ENCODE measurements at regions not wholly inside any gene's neighbourhood (a gene's known extent, or its start where the extent isn't known, plus 50 kb on each side); places are given as distances from the start of the nearest gene placed in this dataset.

GRCh38 chr4:93960916-93961315, 132.4 kb downstream of the ATOH1 start:
- H3K4me1 Mint-ChIP-seq = no peaks in the 10 kb centered on the region
- ChIA-PET CTCF (no interaction called here), POLR2A (no interaction called here)
- H3K36me3 Mint-ChIP-seq (ENCODE audit: low read depth) = no peaks in the 10 kb centered on the region
- no peak overlapping the region for H3K27ac Mint-ChIP-seq
- no peak for DNase-seq
- H3K27me3 Mint-ChIP-seq = no peaks in the 10 kb centered on the region
- no peaks in the 10 kb centered on the region for H3K9me3 Mint-ChIP-seq
- H3K4me3 Mint-ChIP-seq = no peak overlapping the region

GRCh38 chr4:93981594-93981993, 153.0 kb downstream of the ATOH1 start:
- H3K4me3 Mint-ChIP-seq = no peak overlapping the region
- POLR2A ChIA-PET = no interaction called here
- no peak overlapping the region for H3K27ac Mint-ChIP-seq
- CTCF ChIA-PET = no interaction called here
- H3K4me1 Mint-ChIP-seq = no peaks in the 10 kb centered on the region
- no peaks in the 10 kb centered on the region for H3K27me3 Mint-ChIP-seq
- H3K9me3 Mint-ChIP-seq = peaks cover 7% of the 10 kb centered on the region
- H3K36me3 Mint-ChIP-seq (ENCODE audit: low read depth) = no peaks in the 10 kb centered on the region
- DNase-seq = no peak

GRCh38 chr4:93982255-93982654, 153.7 kb downstream of the ATOH1 start:
- H3K4me1 Mint-ChIP-seq = no peaks in the 10 kb centered on the region
- no peak overlapping the region for H3K4me3 Mint-ChIP-seq
- no peak overlapping the region for H3K27ac Mint-ChIP-seq
- peaks cover 7% of the 10 kb centered on the region for H3K9me3 Mint-ChIP-seq
- CTCF ChIA-PET = no interaction called here
- POLR2A ChIA-PET = no interaction called here
- H3K27me3 Mint-ChIP-seq = no peaks in the 10 kb centered on the region
- H3K36me3 Mint-ChIP-seq (ENCODE audit: low read depth) = no peaks in the 10 kb centered on the region
- no peak for DNase-seq

DNA sequence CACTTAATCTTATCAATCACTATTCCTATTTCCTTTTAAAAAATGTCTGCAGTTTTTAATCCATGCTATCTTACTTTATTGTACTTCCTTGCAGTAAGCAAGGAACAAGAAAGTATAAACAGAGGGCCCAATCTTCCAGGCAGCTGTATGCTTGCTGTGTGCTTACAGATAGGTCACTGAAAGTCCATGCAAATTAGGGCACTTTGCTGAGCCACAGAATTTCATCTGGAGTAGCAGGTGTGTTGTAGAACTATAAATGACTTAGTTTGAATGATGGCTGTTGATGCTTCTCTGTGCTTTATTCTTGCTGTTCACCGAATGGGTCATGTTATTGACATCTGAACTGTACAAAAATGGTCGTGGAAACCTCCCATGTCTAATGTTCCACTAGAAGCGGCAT, 154.6 kb downstream of the ATOH1 start:
- no peak for DNase-seq
- Mint-ChIP-seq H3K27me3 (no peaks in the 10 kb centered on the region), H3K36me3 (ENCODE audit: low read depth) (no peaks in the 10 kb centered on the region), H3K9me3 (peaks cover 4% of the 10 kb centered on the region), H3K4me1 (no peaks in the 10 kb centered on the region), H3K27ac (no peak overlapping the region), H3K4me3 (no peak overlapping the region)
- ChIA-PET CTCF (no interaction called here), POLR2A (no interaction called here)

- no peaks in the 10 kb centered on the region for H3K27me3 Mint-ChIP-seq
- H3K27ac Mint-ChIP-seq = no peak overlapping the region
- ChIA-PET POLR2A (no interaction called here), CTCF (no interaction called here)
- no peaks in the 10 kb centered on the region for H3K4me1 Mint-ChIP-seq
- H3K4me3 Mint-ChIP-seq = no peak overlapping the region
- no peaks in the 10 kb centered on the region for H3K36me3 Mint-ChIP-seq (ENCODE audit: low read depth)
- peaks cover 2% of the 10 kb centered on the region for H3K9me3 Mint-ChIP-seq
- DNase-seq = no peak
These were observed 165.8 kb downstream of the ATOH1 start for GRCh38 chr4:93994175-93994994.

DNA sequence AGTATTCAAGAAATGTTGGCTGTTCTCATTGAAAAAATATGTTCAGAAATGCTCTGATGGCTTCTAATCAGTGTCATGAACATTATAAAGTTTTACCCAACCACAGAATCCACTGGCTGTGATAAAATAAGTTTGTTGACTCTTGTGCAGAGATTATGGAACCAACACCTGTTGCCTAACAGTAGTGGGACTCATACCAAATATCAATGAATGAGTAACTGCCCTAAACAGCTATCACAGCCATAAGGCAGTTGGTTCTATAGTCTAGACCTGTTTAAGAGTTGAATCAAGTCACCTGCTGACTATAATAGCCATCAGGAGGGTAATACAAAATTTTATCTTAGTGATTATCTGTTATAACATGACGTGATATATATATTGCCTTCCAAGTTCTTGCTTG, 168.3 kb downstream of the ATOH1 start:
- H3K4me1 Mint-ChIP-seq = no peaks in the 10 kb centered on the region
- H3K27me3 Mint-ChIP-seq = no peaks in the 10 kb centered on the region
- H3K36me3 Mint-ChIP-seq (ENCODE audit: low read depth) = no peaks in the 10 kb centered on the region
- ChIA-PET CTCF (no interaction called here), POLR2A (no interaction called here)
- H3K27ac Mint-ChIP-seq = no peak overlapping the region
- H3K4me3 Mint-ChIP-seq = no peak overlapping the region
- peaks cover 2% of the 10 kb centered on the region for H3K9me3 Mint-ChIP-seq
- no peak for DNase-seq

GRCh38 chr4:94000559-94000958, 172.0 kb downstream of the ATOH1 start:
- DNase-seq = no peak
- no peaks in the 10 kb centered on the region for H3K27me3 Mint-ChIP-seq
- ChIA-PET CTCF (no interaction called here), POLR2A (no interaction called here)
- no peaks in the 10 kb centered on the region for H3K4me1 Mint-ChIP-seq
- no peak overlapping the region for H3K27ac Mint-ChIP-seq
- no peaks in the 10 kb centered on the region for H3K36me3 Mint-ChIP-seq (ENCODE audit: low read depth)
- no peak overlapping the region for H3K4me3 Mint-ChIP-seq
- H3K9me3 Mint-ChIP-seq = no peaks in the 10 kb centered on the region

- DNase-seq = no peak
- H3K4me3 Mint-ChIP-seq = no peak overlapping the region
- CTCF ChIA-PET = no interaction called here
- H3K4me1 Mint-ChIP-seq = no peaks in the 10 kb centered on the region
- no peaks in the 10 kb centered on the region for H3K27me3 Mint-ChIP-seq
- no peak overlapping the region for H3K27ac Mint-ChIP-seq
- no peaks in the 10 kb centered on the region for H3K9me3 Mint-ChIP-seq
- POLR2A ChIA-PET = no interaction called here
- H3K36me3 Mint-ChIP-seq (ENCODE audit: low read depth) = no peaks in the 10 kb centered on the region
These were observed 178.4 kb downstream of the ATOH1 start for GRCh38 chr4:94006932-94007331.

GRCh38 chr4:94011190-94011589, 182.6 kb downstream of the ATOH1 start:
- DNase-seq = no peak
- H3K4me3 Mint-ChIP-seq = no peak overlapping the region
- ChIA-PET POLR2A (no interaction called here), CTCF (no interaction called here)
- H3K27ac Mint-ChIP-seq = no peak overlapping the region
- no peaks in the 10 kb centered on the region for H3K4me1 Mint-ChIP-seq
- H3K27me3 Mint-ChIP-seq = no peaks in the 10 kb centered on the region
- no peaks in the 10 kb centered on the region for H3K9me3 Mint-ChIP-seq
- no peaks in the 10 kb centered on the region for H3K36me3 Mint-ChIP-seq (ENCODE audit: low read depth)

DNA sequence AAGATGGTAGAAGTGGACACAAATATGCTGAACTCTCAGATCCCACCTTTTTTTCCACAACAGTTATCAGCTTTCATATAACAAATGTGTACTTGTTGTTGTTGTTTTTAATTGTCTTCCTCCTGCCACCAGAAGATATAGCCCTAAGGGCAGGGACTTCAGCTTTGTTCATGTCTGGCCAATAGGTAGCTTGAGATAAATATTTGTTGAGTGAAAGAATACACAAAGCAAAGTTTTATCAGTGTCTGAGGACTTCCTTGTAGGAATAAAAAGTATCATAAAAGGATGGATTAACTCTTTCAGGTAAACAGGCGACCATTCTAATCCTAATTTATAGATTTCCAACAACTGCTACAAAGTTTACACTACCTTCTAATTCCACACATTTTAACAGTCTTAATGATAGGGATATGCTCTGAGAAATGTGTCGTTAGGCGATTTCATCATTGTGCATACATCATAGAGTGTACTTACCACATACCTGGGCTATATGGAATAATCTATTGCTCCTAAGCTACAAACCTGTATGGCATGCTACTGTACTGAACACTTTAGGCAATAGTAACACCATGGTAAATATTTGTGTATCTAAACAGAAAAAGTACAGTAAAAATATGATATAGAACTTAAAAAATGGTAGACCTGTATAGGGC, 186.1 kb downstream of the ATOH1 start:
- Mint-ChIP-seq H3K27ac (no peak overlapping the region), H3K36me3 (ENCODE audit: low read depth) (no peaks in the 10 kb centered on the region)

DNA sequence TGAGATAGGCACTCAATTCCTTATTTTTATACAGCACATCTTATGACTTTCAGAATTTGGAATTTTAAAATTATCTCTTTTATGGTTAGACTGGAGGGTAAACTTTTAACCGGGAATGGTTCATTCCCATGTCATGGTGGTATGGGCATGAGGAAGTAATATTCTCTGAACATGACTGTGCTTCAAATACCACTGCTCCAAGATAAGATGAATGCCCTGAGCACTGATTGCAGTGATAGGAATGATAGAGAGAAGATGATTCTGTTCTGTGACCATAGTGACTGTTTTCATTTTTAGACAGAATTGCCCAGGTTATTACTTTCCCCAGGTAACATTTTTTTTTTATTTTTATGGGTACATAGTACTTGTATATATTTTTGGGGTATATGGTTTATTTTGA, 187.4 kb downstream of the ATOH1 start:
- POLR2A ChIA-PET = no interaction called here
- CTCF ChIA-PET = no interaction called here
- H3K4me3 Mint-ChIP-seq = no peak overlapping the region

More for the DNA sequence above, 186.1 kb downstream of the ATOH1 start:
- Mint-ChIP-seq H3K4me3 (no peak overlapping the region), H3K4me1 (no peaks in the 10 kb centered on the region), H3K9me3 (no peaks in the 10 kb centered on the region), H3K27me3 (no peaks in the 10 kb centered on the region)
- ChIA-PET POLR2A (no interaction called here), CTCF (no interaction called here)
- DNase-seq = no peak

DNA sequence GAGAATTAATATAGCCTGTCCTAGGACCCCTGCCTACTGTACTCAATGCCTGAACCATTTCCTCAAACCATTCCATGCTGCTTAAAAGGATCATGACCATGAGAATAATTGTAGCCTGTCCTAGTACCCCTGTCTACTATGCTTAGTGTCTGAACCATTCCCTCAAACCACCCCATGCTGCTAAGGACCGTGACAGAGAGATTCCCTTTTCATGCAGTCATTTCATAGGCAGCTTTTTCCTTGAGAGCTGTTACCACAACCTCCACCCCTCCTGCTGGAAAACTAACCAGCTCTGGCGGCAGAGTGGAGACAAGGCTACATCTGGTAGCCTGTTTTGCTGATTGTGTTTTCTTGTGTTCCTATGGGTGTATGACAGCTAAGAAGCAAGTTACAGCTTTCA, 174.9 kb upstream of the SMARCAD1 start:
- Mint-ChIP-seq H3K4me3 (no peak overlapping the region), H3K4me1 (no peaks in the 10 kb centered on the region), H3K27me3 (no peaks in the 10 kb centered on the region), H3K27ac (no peak overlapping the region), H3K9me3 (no peaks in the 10 kb centered on the region), H3K36me3 (ENCODE audit: low read depth) (no peaks in the 10 kb centered on the region)
- ChIA-PET CTCF (no interaction called here), POLR2A (no interaction called here)
- no peak for DNase-seq

More for the DNA sequence above, 187.4 kb downstream of the ATOH1 start:
- H3K27me3 Mint-ChIP-seq = no peaks in the 10 kb centered on the region
- no peaks in the 10 kb centered on the region for H3K9me3 Mint-ChIP-seq
- H3K36me3 Mint-ChIP-seq (ENCODE audit: low read depth) = no peaks in the 10 kb centered on the region
- H3K27ac Mint-ChIP-seq = no peak overlapping the region
- DNase-seq = no peak
- no peaks in the 10 kb centered on the region for H3K4me1 Mint-ChIP-seq

DNA sequence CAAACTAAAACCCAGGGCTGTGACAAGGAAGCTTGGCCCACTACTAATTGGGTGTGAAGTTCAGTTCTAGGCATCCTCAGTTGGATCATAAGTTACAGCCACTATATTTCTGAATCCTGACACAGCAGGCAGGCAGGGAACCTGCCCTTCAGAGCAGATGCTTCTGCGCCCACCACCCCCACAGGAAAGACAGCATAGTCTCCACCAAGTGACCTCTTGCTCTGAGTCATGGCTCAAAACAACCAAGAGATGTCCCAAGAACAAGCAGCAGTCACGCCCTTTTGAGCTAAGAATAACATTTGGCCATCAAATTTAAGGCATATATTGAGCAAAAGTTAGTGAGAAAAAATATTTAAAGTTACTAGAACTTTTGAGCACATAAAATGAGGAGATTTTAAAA, 170.7 kb upstream of the SMARCAD1 start:
- no peaks in the 10 kb centered on the region for H3K9me3 Mint-ChIP-seq
- H3K4me3 Mint-ChIP-seq = no peak overlapping the region
- DNase-seq = no peak
- H3K4me1 Mint-ChIP-seq = no peaks in the 10 kb centered on the region
- no peak overlapping the region for H3K27ac Mint-ChIP-seq
- no peaks in the 10 kb centered on the region for H3K36me3 Mint-ChIP-seq (ENCODE audit: low read depth)
- ChIA-PET POLR2A (no interaction called here), CTCF (no interaction called here)
- H3K27me3 Mint-ChIP-seq = no peaks in the 10 kb centered on the region

DNA sequence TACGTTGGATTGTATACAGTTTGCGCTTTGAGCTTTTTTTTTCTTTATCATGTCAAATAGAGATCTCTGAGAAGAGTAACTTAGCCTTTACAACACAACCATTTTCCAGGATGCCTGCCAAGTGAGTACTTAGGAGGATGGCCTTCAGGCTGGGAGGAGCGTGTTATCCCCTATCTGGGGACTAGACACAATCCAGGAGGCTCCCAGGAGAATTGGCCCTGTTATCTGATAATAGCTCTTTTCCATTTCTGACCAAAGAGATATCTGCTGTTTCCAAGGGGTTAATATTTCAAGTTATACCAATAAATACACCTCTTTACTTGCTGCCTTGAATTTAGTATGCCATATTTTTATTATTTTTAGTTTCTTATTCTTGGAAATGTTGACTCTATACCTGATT, 169.5 kb upstream of the SMARCAD1 start:
- no peaks in the 10 kb centered on the region for H3K27me3 Mint-ChIP-seq
- no peak for DNase-seq
- POLR2A ChIA-PET = no interaction called here
- H3K4me3 Mint-ChIP-seq = no peak overlapping the region
- H3K4me1 Mint-ChIP-seq = no peaks in the 10 kb centered on the region
- CTCF ChIA-PET = no interaction called here
- no peak overlapping the region for H3K27ac Mint-ChIP-seq
- H3K36me3 Mint-ChIP-seq (ENCODE audit: low read depth) = no peaks in the 10 kb centered on the region
- H3K9me3 Mint-ChIP-seq = no peaks in the 10 kb centered on the region

Data from activated CD4-positive, alpha-beta memory T cell treated with anti-CD3 and anti-CD28 coated beads, Interleukin-2, amount 10 ng/mL, durations not matched to agents 7 days and 5 days (primary cell).